SK-N-SH (cell line): ENCODE measurements at regions not wholly inside any gene's neighbourhood (a gene's known extent, or its start where the extent isn't known, plus 50 kb on each side); places are given as distances from the start of the nearest gene placed in this dataset.
"Not testable (repeated sequence)": the region's sequence is repeated elsewhere in the genome, so short reads cannot be mapped to it uniquely, and the experiment has no call there.

ENCODE experiments used
- CTCF ChIA-PET: fragments of 300-600, 350-600 bp; formaldehyde crosslinking; extraction: SDS; loops from one replicate; lab custom pipeline; 2021; lab: Yijun Ruan, JAX
- POLR2A ChIA-PET: fragments of 350-600 bp; sonication (Branson Sonifier 250); formaldehyde crosslinking; extraction: SDS; loops from one replicate; lab custom pipeline; 2020; ENCODE audit warnings: antibody characterized with exemption, inconsistent platforms; lab: Yijun Ruan, JAX
- DNase-seq: peaks from one replicate; pipeline ENCODE4 v3.0.0; 2012
- H2AFZ ChIP-seq: fragments of 200-600 bp; sonication (generic); 2 replicates; pipeline ENCODE4 v1.8.1; 2016; ENCODE audit warnings: antibody characterized with exemption, mild to moderate bottlenecking, low read depth
- H3F3A ChIP-seq: fragments of 200-600 bp; sonication (generic); replicated peaks from 2 replicates; pipeline ENCODE3; 2016; ENCODE audit warnings: antibody characterized with exemption, mild to moderate bottlenecking; ENCODE audit not compliant: insufficient read depth
- H3K27ac ChIP-seq, 2 experiments: fragments of 200-500 bp in 1 of 2; fragments of 200-600 bp in 1 of 2; sonication (Bioruptor generic) in 1 of 2; sonication (generic), shearing (Covaris generic) in 1 of 2; 2 replicates each; pipeline versions ENCODE4 v1.5.1 to v1.6.1; 2014 to 2016; ENCODE audit warnings: low read depth in 2 of 2, inconsistent platforms in 1 of 2, low read length in 1 of 2, mild to moderate bottlenecking in 1 of 2, mixed read lengths in 1 of 2
- H3K27me3 ChIP-seq: fragments of 200-600 bp; sonication (generic), shearing (Covaris generic); 2 replicates; pipeline ENCODE4 v1.6.1; 2016; ENCODE audit warnings: mixed run types; ENCODE audit not compliant: insufficient read depth
- H3K36me3 ChIP-seq, 2 experiments: fragments of 200-500 bp in 1 of 2; fragments of 200-600 bp in 1 of 2; sonication (Bioruptor generic) in 1 of 2; sonication (generic) in 1 of 2; replicated peaks in 1 of 2; 2 replicates each; pipeline versions ENCODE3 to v1.5.1; 2014 to 2016; ENCODE audit warnings: low read length in 1 of 2, mild to moderate bottlenecking in 1 of 2; ENCODE audit not compliant: insufficient read depth in 2 of 2, control insufficient read depth in 1 of 2
- H3K4me1 ChIP-seq, 2 experiments: fragments of 200-500 bp in 1 of 2; fragments of 200-600 bp in 1 of 2; sonication (Bioruptor generic) in 1 of 2; sonication (generic), shearing (Covaris generic) in 1 of 2; 2 replicates each; pipeline versions ENCODE4 v1.5.1 to v1.6.1; 2014 to 2016; ENCODE audit warnings: low read depth in 1 of 2, low read length in 1 of 2, mixed run types in 1 of 2; ENCODE audit not compliant: insufficient read depth in 2 of 2, control insufficient read depth in 1 of 2
- H3K4me2 ChIP-seq: fragments of 200-600 bp; sonication (generic), shearing (Covaris generic); 2 replicates; pipeline ENCODE4 v1.6.1; 2017; ENCODE audit warnings: mixed run types
- H3K4me3 ChIP-seq, 2 experiments: fragments of 200-500 bp in 1 of 2; fragments of 200-600 bp in 1 of 2; sonication (Bioruptor generic) in 1 of 2; sonication (generic), shearing (Covaris generic) in 1 of 2; 2 replicates each; pipeline versions ENCODE4 v1.5.1 to v1.8.1; 2014 to 2016; ENCODE audit warnings: low read depth in 2 of 2, inconsistent platforms in 1 of 2, low read length in 1 of 2, mild to moderate bottlenecking in 1 of 2, mixed read lengths in 1 of 2, moderate library complexity in 1 of 2
- H3K79me2 ChIP-seq: fragments of 200-600 bp; sonication (generic); 2 replicates; pipeline ENCODE4 v1.8.1; 2017; ENCODE audit warnings: mild to moderate bottlenecking; ENCODE audit not compliant: insufficient read depth
- H3K9ac ChIP-seq: fragments of 200-600 bp; sonication (generic); 2 replicates; pipeline ENCODE4 v1.6.1; 2017; ENCODE audit warnings: mixed run types
- H3K9me2 ChIP-seq: fragments of 200-600 bp; sonication (generic); 2 replicates; pipeline ENCODE4 v1.6.1; 2017; ENCODE audit warnings: mixed run types
- H3K9me3 ChIP-seq: fragments of 200-600 bp; sonication (generic); 2 replicates; pipeline ENCODE4 v1.6.1; 2017; ENCODE audit warnings: mixed run types, mild to moderate bottlenecking, moderate library complexity
- H4K20me1 ChIP-seq: fragments of 200-600 bp; sonication (generic); 2 replicates; pipeline ENCODE4 v1.6.1; 2017; ENCODE audit warnings: mild to moderate bottlenecking, mixed run types; ENCODE audit not compliant: insufficient read depth
- EP300 ChIP-seq, 2 experiments: IDR thresholded peaks; 2 replicates each; pipeline versions ENCODE4 v1.4.0 to v1.6.1; 2012; ENCODE audit warnings: borderline replicate concordance in 1 of 2, low read depth in 1 of 2, low read length in 1 of 2
- EZH2phosphoT487 ChIP-seq: fragments of 200-600 bp; sonication (generic); IDR thresholded peaks from 2 replicates; pipeline ENCODE4 v1.6.1; 2017; ENCODE audit warnings: low read depth, mixed run types, mild to moderate bottlenecking, antibody characterized with exemption, moderate library complexity, borderline replicate concordance
- GABPA ChIP-seq: IDR thresholded peaks from 2 replicates; pipeline ENCODE4 v1.4.0; 2012; ENCODE audit warnings: low read depth, mild to moderate bottlenecking
- MAX ChIP-seq: IDR thresholded peaks from 2 replicates; pipeline ENCODE4 v1.4.0; 2012; ENCODE audit warnings: low read depth
- MEF2A ChIP-seq: IDR thresholded peaks from 2 replicates; pipeline ENCODE4 v1.4.0; 2012; ENCODE audit warnings: low read depth, borderline replicate concordance
- MXI1 ChIP-seq: IDR thresholded peaks from 2 replicates; pipeline ENCODE4 v1.6.1; 2012; ENCODE audit warnings: mild to moderate bottlenecking, low read depth, low read length, improper control_type of control experiment
- NRF1 ChIP-seq: IDR thresholded peaks from 2 replicates; pipeline ENCODE4 v1.6.1; 2012; ENCODE audit warnings: low read depth, mild to moderate bottlenecking, low read length
- PBX3 ChIP-seq: IDR thresholded peaks from 2 replicates; pipeline ENCODE4; 2012
- RFX5 ChIP-seq: IDR thresholded peaks from 2 replicates; pipeline ENCODE4 v1.6.1; 2012; ENCODE audit warnings: mild to moderate bottlenecking, improper control_type of control experiment, low read length
- SIN3A ChIP-seq: IDR thresholded peaks from 2 replicates; pipeline ENCODE4 v1.6.1; 2012; ENCODE audit warnings: low read depth, mild to moderate bottlenecking, low read length, moderate library complexity, borderline replicate concordance
- SMC3 ChIP-seq: IDR thresholded peaks from 2 replicates; pipeline ENCODE4 v1.6.1; 2012; ENCODE audit warnings: low read depth, low read length, improper control_type of control experiment
- TAF1 ChIP-seq: IDR thresholded peaks from 2 replicates; pipeline ENCODE4 v1.6.1; 2012; ENCODE audit warnings: low read depth, mild to moderate bottlenecking, low read length, moderate library complexity, borderline replicate concordance
- TCF12 ChIP-seq: IDR thresholded peaks from 2 replicates; pipeline ENCODE4 v1.4.0; 2012
- TEAD4 ChIP-seq: IDR thresholded peaks from 2 replicates; pipeline ENCODE4 v1.4.0; 2012; ENCODE audit warnings: mild to moderate bottlenecking, borderline replicate concordance; ENCODE audit not compliant: insufficient read depth
- ZBTB33 ChIP-seq: IDR thresholded peaks from 2 replicates; pipeline ENCODE4 v1.4.0; 2012; ENCODE audit warnings: low read depth, borderline replicate concordance
- WGBS: methylation state at CpG from one replicate; pipeline ENCODE4 v1.1.6; 2017; ENCODE audit warnings: low lambda C conversion rate; 5-methylcytosine and 5-hydroxymethylcytosine counted together
- TF ChIP-seq, protein P1 (sequence below): fragments of 150-350 bp; IDR thresholded peaks from 2 replicates; pipeline ENCODE4 v1.6.1; 2016; ENCODE audit warnings: mild to moderate bottlenecking, low read depth, low read length
- TF ChIP-seq, protein P2 (sequence below): fragments of 200-600 bp; sonication (generic); IDR thresholded peaks from 2 replicates; pipeline ENCODE4 v1.6.1; 2017; ENCODE audit warnings: antibody characterized with exemption, mild to moderate bottlenecking, moderate library complexity
- TF ChIP-seq, protein P3 (sequence below): IDR thresholded peaks from 2 replicates; pipeline ENCODE4 v1.4.0; 2012; ENCODE audit warnings: low read depth, borderline replicate concordance

DNA sequence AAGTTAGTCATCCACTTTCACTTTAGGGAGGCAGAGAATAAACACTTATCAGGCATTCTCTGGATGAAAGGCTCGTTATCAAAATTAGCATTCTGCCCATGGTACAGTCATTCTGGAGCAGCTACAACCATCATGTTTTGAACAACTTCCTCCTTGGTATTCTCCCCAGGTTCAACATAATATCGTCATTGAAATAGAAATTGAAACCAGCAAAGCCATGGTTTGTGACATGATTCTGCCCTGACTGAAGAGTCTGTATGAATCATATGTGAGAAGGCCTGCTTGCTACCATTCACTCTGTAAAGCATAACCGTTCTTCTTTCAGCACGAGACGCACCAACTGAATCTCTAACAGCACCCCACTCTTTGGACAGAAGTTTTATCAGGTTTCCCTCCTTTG is 127.5 kb upstream of the RADX start:
- no peak for DNase-seq
- Histone ChIP-seq H3K4me2 (no peak overlapping the region), H3K4me3 (peak overlapping the region in 1 of 2 experiments; percentile 27; a peak in 1 of 4 replicates), H4K20me1 (no peaks in the 10 kb centered on the region), H3K9me2 (no peaks in the 10 kb centered on the region), H3K4me1 (no peaks in the 10 kb centered on the region), H3K27me3 (no peaks in the 10 kb centered on the region; the same call in 1 of the 2 replicates), H3K36me3 (no peaks in the 10 kb centered on the region), H3K79me2 (no peaks in the 10 kb centered on the region), H3K9me3 (no peaks in the 10 kb centered on the region), H3K9ac (no peak overlapping the region), H3K27ac (no peak overlapping the region), H2AFZ (no peak overlapping the region), H3F3A (no peaks in the 10 kb centered on the region)
- WGBS = 2% methylated on average over 5 of the region's 5 CpGs
- TF ChIP-seq SMC3 (no peak), ZBTB33 (no peak), EZH2phosphoT487 (no peak), MXI1 (no peak), MAX (no peak), NRF1 (no peak), SIN3A (no peak), MEF2A (no peak), TEAD4 (no peak), GABPA (no peak), RFX5 (no peak), TCF12 (no peak), PBX3 (no peak), EP300 (IDR thresholded peaks at IDR 0.05; ENCODE audit: borderline replicate concordance in 1 of 2, low read depth in 1 of 2, low read length in 1 of 2) (no peak), TAF1 (no peak)
- TF ChIP-seq, protein P1, sequence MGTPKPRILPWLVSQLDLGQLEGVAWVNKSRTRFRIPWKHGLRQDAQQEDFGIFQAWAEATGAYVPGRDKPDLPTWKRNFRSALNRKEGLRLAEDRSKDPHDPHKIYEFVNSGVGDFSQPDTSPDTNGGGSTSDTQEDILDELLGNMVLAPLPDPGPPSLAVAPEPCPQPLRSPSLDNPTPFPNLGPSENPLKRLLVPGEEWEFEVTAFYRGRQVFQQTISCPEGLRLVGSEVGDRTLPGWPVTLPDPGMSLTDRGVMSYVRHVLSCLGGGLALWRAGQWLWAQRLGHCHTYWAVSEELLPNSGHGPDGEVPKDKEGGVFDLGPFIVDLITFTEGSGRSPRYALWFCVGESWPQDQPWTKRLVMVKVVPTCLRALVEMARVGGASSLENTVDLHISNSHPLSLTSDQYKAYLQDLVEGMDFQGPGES = no peak
- TF ChIP-seq, protein P2, sequence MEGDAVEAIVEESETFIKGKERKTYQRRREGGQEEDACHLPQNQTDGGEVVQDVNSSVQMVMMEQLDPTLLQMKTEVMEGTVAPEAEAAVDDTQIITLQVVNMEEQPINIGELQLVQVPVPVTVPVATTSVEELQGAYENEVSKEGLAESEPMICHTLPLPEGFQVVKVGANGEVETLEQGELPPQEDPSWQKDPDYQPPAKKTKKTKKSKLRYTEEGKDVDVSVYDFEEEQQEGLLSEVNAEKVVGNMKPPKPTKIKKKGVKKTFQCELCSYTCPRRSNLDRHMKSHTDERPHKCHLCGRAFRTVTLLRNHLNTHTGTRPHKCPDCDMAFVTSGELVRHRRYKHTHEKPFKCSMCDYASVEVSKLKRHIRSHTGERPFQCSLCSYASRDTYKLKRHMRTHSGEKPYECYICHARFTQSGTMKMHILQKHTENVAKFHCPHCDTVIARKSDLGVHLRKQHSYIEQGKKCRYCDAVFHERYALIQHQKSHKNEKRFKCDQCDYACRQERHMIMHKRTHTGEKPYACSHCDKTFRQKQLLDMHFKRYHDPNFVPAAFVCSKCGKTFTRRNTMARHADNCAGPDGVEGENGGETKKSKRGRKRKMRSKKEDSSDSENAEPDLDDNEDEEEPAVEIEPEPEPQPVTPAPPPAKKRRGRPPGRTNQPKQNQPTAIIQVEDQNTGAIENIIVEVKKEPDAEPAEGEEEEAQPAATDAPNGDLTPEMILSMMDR = no peak
- TF ChIP-seq, protein P3, sequence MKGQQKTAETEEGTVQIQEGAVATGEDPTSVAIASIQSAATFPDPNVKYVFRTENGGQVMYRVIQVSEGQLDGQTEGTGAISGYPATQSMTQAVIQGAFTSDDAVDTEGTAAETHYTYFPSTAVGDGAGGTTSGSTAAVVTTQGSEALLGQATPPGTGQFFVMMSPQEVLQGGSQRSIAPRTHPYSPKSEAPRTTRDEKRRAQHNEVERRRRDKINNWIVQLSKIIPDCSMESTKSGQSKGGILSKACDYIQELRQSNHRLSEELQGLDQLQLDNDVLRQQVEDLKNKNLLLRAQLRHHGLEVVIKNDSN = no peak
- POLR2A ChIA-PET = no interaction called here
- CTCF ChIA-PET = no interaction called here

DNA sequence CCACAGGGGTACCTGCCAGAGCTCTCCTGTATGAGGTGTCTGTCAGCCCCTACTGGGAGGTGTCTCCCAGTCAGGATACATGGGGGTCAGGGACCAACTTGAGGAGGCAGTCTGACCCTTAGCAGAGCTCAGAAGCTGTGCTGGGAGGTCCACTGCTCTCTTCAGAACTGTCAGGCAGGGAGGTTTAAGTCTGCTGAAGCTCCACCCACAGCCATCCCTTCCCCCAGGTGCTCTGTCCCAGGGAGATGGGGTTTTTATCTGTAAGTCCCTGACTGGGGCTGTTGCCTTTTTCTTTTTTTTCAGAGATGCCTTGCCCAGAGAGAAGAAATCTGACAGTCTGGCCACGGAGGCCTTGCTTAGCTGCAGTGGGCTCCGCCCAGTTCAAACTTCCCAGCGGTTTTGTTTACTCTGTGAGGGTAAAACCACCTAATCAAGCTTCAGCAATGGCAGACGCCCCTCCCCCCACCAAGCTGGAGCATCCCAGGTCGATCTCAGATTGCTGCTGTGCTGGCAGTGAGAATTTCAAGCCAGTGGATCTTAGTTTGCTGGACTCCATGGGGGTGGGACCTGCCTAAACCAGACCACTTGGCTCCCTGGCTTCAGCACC is 118.5 kb upstream of the RADX start:
- 0% methylated on average over 3 of the region's 5 CpGs for WGBS

More for the DNA sequence above, 118.5 kb upstream of the RADX start:
- H3F3A ChIP-seq, H3K9me2 ChIP-seq, H3K4me3 ChIP-seq, H3K9ac ChIP-seq, DNase-seq, H3K79me2 ChIP-seq, POLR2A ChIA-PET, H3K9me3 ChIP-seq, H3K4me1 ChIP-seq, H4K20me1 ChIP-seq, H3K27ac ChIP-seq, H3K4me2 ChIP-seq, CTCF ChIA-PET, H3K27me3 ChIP-seq, H2AFZ ChIP-seq, H3K36me3 ChIP-seq: not testable (repeated sequence)
